Adrenal gland (tissue), 5 donors: ENCODE measurements at regions not wholly inside any gene's neighbourhood (a gene's known extent, or its start where the extent isn't known, plus 50 kb on each side); places are given as distances from the start of the nearest gene placed in this dataset.

Source experiments
- CTCF ChIP-seq, 6 experiments: fragments of 450-650 bp in 4 of 6; fragments of 200-600 bp in 2 of 6; sonication (generic) in 1 of 6; IDR thresholded peaks; 1 replicate in 5 of 6; 2 replicates in 1 of 6; pipeline versions ENCODE4 v1.5.1 to v1.8.0; 2016 to 2021; ENCODE audit warnings: antibody characterized with exemption in 6 of 6, mild to moderate bottlenecking in 2 of 6, moderate library complexity in 1 of 6
- POLR2A ChIP-seq, 2 donors: fragments of 450-650 bp; IDR thresholded peaks; one replicate each; pipeline ENCODE4 v1.6.1; 2017; ENCODE audit warnings: antibody characterized with exemption in 2 of 2, mild to moderate bottlenecking in 2 of 2, moderate library complexity in 1 of 2
- donor health status: DM: no; HTN: no; CAD: no.

- TF ChIP-seq CTCF (IDR thresholded peaks at IDR 0.05), result no peak
- TF ChIP-seq POLR2A (IDR thresholded peaks at IDR 0.05), result no peak
Measured at GRCh38 chr7:159250471-159250870, 105.8 kb upstream of the VIPR2 start.
